AML-193 (cell line): ENCODE measurements at regions not wholly inside any gene's neighbourhood (a gene's known extent, or its start where the extent isn't known, plus 50 kb on each side); places are given as distances from the start of the nearest gene placed in this dataset.

Experiments used
- DNase-seq, 2 experiments: peaks; one replicate each; lab custom pipeline; 2025; lab: John Stamatoyannopoulos, UW

DNA sequence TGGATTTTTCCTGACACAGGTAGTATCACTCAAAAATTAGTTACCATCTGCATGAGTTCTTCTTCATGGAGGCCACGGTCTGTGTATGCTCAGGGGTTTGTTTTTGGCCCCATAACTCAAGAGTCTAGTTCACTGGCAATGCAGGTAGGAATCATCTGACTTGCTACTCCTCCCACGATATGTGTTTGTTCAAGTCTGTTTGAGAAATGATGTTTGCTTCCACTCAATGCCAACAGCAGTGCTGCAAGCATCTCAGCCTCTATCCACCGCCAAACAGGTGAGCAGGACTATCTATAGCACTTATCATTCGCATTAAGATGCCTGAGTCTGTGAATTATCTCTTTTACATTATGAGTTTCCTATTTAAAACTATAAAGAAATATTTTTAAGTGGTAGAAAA is 264.8 kb upstream of the PTGER4 start:
- DNase-seq = no peak

DNA sequence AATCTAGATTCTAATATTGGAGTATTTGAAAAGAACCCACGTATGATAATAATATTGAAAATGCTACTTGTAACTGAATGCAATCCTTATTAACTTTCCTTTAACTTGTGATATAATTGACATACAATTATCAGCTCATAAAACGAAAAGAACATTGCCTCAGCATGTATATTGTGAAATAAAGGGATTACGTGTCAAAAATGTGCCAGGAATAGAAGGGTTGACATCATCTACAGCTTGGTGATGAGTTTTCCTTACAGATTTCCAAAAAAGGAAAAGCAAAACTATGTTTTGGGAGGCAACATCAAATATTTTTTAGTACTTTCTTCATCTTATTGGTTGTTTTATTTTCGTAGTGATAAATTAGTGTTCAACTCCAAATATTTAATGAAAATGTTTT is 266.0 kb upstream of the PTGER4 start:
- no peak for DNase-seq

GRCh38 chr5:40412771-40413170 is 266.9 kb upstream of the PTGER4 start:
- no peak for DNase-seq

DNA sequence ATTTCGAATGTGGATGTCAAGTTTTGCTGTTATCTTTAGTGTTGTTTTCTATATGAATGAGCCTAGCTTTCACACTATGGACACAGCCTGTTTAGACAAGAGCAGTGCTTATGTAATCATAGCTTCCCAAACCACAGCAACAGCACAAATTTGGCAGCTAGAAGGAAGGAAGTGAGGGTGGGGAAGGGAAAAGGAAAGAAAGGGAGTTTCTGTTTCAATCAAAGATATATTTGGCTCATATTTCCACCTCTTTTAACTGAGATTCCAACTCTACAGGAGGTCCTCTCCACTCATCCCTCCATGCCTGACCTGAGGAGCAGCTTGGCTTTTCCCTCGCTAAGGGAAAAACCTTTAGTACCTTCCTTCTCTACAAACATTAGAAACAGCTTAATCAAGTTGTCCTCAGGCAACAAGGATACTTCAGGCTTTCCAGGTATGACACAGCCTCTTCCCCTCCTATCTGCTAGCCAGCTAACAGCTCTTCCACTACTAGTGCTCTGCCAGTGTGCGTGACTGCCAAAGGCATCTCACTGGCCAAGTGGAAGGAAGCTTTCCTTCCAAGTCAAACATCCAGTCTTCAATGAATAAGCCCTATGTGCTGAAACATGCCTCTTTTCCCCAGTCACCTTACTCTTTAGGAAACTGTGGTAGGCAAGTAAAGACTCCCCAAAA is 268.6 kb upstream of the PTGER4 start:
- DNase-seq = peak; percentile 66 to 72

DNA sequence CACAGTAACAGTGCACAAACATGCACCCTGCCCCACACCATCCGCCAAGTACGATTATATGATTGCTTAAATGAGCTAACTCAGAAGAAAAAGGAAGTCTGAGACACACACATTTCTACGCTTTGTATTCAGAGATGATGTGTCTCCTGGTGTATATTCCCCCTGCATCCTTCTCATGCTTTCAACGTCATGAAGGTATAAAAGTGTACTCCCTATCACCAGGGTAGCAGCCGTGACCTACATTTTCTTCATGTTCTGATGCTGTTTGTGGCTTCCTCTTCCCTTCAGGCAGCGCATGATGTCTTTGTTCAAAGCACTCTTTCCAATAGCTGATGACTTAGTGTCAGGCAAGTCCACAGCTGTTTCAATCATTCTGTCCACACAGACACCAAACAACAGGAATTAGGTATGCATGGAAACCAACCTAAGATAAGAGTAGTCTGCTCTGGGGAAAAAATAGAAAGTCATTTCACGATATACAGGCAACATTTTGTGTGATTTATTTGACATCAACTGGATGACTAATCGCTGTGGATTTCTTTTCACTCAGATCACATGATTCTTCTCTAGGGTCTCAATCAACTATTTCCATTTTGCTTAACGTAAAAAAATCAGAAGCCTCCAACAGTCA is 269.4 kb upstream of the PTGER4 start:
- DNase-seq = peak; percentile 61 to 71

- peak; percentile 68 to 78 for DNase-seq
Observed at GRCh38 chr5:40409601-40410000, 270.1 kb upstream of the PTGER4 start.

GRCh38 chr5:40406741-40407211 is 272.9 kb upstream of the PTGER4 start:
- DNase-seq = peak; percentile 94 to 97

DNA sequence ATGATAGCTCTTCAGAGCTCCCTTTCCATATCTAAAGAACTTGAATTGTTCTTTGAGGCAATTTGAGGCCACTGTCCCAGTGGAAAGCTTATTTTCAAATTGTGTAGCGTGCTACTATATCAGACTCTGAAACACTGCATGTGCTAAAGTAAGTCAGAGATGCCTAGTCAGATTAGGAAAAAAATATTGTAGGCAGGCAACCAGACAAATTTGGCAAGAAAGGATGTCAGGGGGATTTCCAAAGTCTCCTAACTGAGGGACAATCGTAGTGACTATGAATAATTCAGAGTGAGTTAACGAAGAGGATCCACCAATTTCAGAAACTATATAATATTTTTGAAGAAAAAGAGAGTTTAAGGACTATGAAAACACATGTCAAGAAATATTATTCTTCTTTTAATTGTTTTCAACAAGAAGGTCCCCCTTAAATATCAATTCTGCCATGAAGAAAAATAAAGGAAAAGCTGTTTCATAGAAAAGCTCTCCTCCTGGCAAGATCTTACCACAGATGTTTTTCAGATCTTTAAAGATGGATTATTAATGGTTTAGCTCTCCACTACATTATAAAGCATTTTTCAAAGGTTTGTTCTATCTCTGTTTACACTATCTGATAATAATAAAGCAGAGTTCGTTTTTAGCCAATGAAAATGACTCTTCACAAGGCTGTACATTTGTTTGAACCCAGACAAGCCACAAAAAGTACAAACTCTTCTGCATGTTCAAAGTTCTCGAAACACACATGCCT is 273.5 kb upstream of the PTGER4 start:
- no peak for DNase-seq

GRCh38 chr5:40405230-40405629 is 274.5 kb upstream of the PTGER4 start:
- peak; percentile 58 to 64 for DNase-seq

GRCh38 chr5:40404613-40405012 is 275.1 kb upstream of the PTGER4 start:
- peak; percentile 34 to 38 for DNase-seq

- DNase-seq = peak; percentile 28 to 39
Observed at GRCh38 chr5:40402007-40402364, 277.7 kb upstream of the PTGER4 start.

DNA sequence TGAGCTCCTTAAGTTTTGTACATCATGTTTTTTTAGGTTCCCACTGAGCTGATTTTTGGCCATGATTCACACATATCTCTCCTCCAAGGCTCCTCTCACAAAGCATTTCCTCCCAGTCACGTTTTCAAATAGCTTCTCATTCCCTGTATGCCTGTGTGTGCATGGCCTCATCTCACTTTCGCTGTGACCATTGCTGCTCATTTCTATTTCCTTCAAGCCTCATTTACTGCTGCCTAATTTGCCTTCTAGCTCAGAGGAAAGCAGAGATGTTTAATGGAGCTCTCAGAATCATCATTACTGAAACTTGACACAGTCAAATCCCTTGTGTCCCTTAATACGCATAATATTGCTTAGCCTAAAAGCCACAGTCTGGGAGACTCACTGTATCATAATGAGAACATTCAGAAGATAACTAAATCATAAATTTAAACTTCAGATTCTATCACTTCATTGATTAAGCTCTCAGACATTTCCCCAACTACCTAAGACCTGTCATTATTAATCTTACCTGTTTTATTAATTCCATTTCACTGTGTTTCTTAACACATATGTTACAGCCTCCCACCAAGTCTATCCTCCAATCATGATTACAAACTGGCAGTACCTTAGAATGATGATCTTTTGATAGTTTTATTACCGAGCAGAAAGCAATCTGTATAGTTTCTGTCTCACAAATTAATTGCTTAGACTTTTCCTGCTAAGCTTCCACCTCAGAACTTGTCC is 278.3 kb upstream of the PTGER4 start:
- no peak for DNase-seq

GRCh38 chr5:40400245-40400644 is 279.5 kb upstream of the PTGER4 start:
- no peak for DNase-seq

- DNase-seq = no peak
Observed at GRCh38 chr5:40399349-40399748, 280.4 kb upstream of the PTGER4 start.

DNA sequence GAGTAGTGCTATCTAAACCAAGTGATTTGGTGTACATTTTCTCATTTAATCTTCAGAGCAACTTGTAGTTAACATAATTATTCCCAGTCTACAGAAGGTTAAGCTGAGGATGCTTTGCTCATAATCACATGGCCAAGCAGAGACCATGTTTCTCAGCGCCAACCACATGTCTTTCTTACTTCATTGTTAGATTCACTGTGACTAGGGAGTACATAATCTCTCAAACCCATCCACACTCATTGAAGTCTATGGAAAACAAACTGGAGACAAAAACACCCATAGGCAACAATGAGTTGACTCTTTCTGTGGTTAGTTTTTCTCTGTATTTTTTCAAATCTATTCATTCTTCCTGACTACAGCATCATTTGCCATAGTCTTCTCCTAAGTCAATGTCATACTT is 281.7 kb upstream of the PTGER4 start:
- no peak for DNase-seq

GRCh38 chr5:40397091-40397490 is 282.6 kb upstream of the PTGER4 start:
- no peak for DNase-seq

DNA sequence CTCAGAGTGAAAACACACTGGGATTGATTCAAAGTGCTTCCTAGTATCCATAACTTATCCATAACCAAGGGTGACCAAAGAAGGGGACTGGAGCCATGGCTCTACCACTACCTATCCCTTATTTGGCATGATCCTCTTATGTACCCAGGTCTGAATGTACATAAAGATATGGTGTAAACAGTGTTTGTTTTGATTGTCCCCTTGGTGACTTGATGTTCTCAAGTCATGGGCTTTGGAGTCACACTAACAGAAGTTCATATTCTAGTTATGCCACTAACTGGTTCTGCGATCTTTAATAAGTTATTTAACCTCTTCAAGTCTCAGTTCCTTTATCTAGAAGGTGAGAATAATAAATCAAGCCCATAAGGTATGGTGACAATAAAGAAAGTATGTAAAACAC is 283.4 kb upstream of the PTGER4 start:
- DNase-seq = no peak

DNA sequence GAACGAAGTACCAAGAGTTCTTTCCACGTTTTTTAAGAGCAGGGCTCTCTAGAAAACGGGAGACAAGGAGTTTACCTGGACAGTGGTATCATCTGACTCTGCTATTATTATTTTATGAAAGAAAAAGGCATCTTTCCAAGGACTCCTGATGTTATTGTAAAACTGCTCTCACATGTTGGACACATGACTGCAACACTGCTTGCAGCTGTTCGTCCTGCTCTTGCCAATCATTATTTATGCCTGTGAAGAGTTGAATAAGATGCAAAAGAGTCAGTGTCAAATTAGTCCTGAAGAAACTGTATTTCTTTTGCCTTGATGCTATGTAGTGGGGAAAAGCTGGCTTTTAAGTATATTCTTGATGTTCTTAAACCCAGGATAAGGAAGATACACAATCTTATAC is 284.5 kb upstream of the PTGER4 start:
- DNase-seq = no peak

DNA sequence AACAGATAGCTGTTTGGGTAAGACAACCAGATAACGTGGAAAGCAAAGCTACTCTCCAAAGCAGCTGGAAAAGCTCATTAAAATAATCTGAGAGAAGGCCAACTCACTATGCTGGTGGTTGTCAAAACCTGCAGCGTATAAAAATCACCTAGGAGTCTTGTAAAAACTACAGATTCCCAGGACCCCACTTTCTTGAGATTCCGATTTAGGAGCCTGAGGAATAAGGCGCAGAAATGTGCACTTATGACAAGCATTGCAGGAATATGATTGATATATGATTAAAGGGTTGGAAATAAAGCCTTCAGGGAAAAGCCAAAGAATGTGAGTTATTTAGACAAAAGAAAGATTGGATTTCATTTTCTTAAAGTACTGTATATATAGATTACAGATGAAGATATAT is 285.0 kb upstream of the PTGER4 start:
- no peak for DNase-seq

GRCh38 chr5:40391642-40392041 is 288.1 kb upstream of the PTGER4 start:
- DNase-seq = no peak

- DNase-seq = no peak
Observed at GRCh38 chr5:40390281-40391149, 289.2 kb upstream of the PTGER4 start.

DNA sequence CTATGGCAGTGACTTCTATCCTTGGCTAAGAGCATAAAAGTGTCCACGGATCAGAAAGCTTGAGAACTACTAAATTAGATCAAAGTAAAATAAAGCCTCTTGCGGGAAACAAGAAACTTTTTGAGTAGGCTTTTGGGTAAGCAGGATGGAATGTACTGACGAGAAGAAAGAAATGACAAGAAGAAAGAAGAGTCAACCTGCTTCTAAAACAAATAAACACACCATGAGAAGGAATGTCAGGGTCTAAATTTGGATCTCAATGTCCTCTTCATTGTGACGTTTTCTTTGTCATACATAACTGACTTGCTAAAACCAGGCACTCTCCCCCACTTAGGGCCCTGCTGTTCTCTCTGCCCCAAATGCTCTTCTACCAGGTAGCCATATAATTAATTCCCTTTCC is 290.1 kb upstream of the PTGER4 start:
- no peak for DNase-seq
